HEK293 (cell line): ENCODE measurements at regions not wholly inside any gene's neighbourhood (a gene's known extent, or its start where the extent isn't known, plus 50 kb on each side); places are given as distances from the start of the nearest gene placed in this dataset.

Experiments used
- CTCF ChIA-PET: fragments of 350-600 bp; formaldehyde crosslinking; extraction: SDS; loops from one replicate; lab custom pipeline; 2021; ENCODE audit warnings: antibody characterized with exemption; lab: Yijun Ruan, JAX
- POLR2A ChIA-PET: fragments of 300-600 bp; formaldehyde crosslinking; extraction: SDS; loops from one replicate; lab custom pipeline; 2020; ENCODE audit warnings: antibody characterized with exemption, inconsistent platforms; lab: Yijun Ruan, JAX
- H3K27ac ChIP-seq: fragments of 200-500 bp; sonication (Bioruptor generic); 2 replicates; pipeline ENCODE4 v1.5.1; 2014; ENCODE audit warnings: low read depth, low read length, control low read depth, inconsistent platforms; ENCODE audit errors: extremely low read depth
- H3K36me3 ChIP-seq, 2 experiments: fragments of 200-500 bp in 1 of 2; sonication (Bioruptor generic) in 1 of 2; 1 replicate in 1 of 2; 2 replicates in 1 of 2; pipeline ENCODE4 v1.5.1; 2014 to 2017; ENCODE audit warnings: inconsistent platforms in 2 of 2, low read length in 2 of 2; ENCODE audit not compliant: control insufficient read depth in 2 of 2, insufficient read depth in 1 of 2
- H3K4me1 ChIP-seq: fragments of 200-500 bp; sonication (Bioruptor generic); 2 replicates; pipeline ENCODE4 v1.5.1; 2014; ENCODE audit warnings: mild to moderate bottlenecking, low read length, inconsistent platforms; ENCODE audit not compliant: control insufficient read depth, insufficient read depth
- H3K4me3 ChIP-seq: 2 replicates; pipeline ENCODE4 v1.5.1; 2011; ENCODE audit warnings: low read depth, mild to moderate bottlenecking, control low read depth, low read length, moderate library complexity
- H3K9me3 ChIP-seq: fragments of 200-500 bp; sonication (Bioruptor generic); 2 replicates; pipeline ENCODE4 v1.5.1; 2014; ENCODE audit warnings: low read depth, low read length, inconsistent platforms; ENCODE audit not compliant: control insufficient read depth, insufficient read depth
- BCL11B ChIP-seq: fragments of 450-650 bp; formaldehyde crosslinking; IDR thresholded peaks from 2 replicates; pipeline ENCODE4 v1.5.1; 2016; ENCODE audit warnings: low read depth, missing biosample characterization, missing genetic modification characterization
- GLI4 ChIP-seq: fragments of 450-650 bp; formaldehyde crosslinking; IDR thresholded peaks from 2 replicates; pipeline ENCODE4 v1.5.1; 2016; ENCODE audit warnings: missing biosample characterization, missing genetic modification characterization
- HIC1 ChIP-seq: fragments of 450-650 bp; formaldehyde crosslinking; IDR thresholded peaks from 2 replicates; pipeline ENCODE4 v1.5.1; 2016; ENCODE audit warnings: missing biosample characterization, missing genetic modification characterization
- INSM2 ChIP-seq: fragments of 450-650 bp; formaldehyde crosslinking; IDR thresholded peaks from 2 replicates; pipeline ENCODE4 v1.5.1; 2016; ENCODE audit warnings: missing biosample characterization, missing genetic modification characterization
- KLF10 ChIP-seq: fragments of 450-650 bp; IDR thresholded peaks from 2 replicates; pipeline ENCODE4 v1.5.1; 2018; ENCODE audit warnings: missing biosample characterization, mild to moderate bottlenecking, missing genetic modification characterization
- KLF8 ChIP-seq: fragments of 450-650 bp; formaldehyde crosslinking; IDR thresholded peaks from 2 replicates; pipeline ENCODE4 v1.5.1; 2016; ENCODE audit warnings: missing biosample characterization, missing genetic modification characterization
- PRDM1 ChIP-seq: fragments of 450-650 bp; formaldehyde crosslinking; IDR thresholded peaks from 2 replicates; pipeline ENCODE4; 2016; ENCODE audit warnings: missing biosample characterization, missing genetic modification characterization
- PRDM6 ChIP-seq: fragments of 450-650 bp; formaldehyde crosslinking; IDR thresholded peaks from 2 replicates; pipeline ENCODE4 v1.5.1; 2017; ENCODE audit warnings: missing biosample characterization, missing genetic modification characterization
- REST ChIP-seq: fragments of 450-650 bp; formaldehyde crosslinking; IDR thresholded peaks from 2 replicates; pipeline ENCODE4 v1.5.1; 2016; ENCODE audit warnings: missing biosample characterization, missing genetic modification characterization
- ZBTB10 ChIP-seq: fragments of 450-650 bp; formaldehyde crosslinking; IDR thresholded peaks from 2 replicates; pipeline ENCODE4 v1.5.1; 2016; ENCODE audit warnings: missing biosample characterization, missing genetic modification characterization
- ZBTB20 ChIP-seq: fragments of 450-650 bp; formaldehyde crosslinking; IDR thresholded peaks from 2 replicates; pipeline ENCODE4 v1.5.1; 2016; ENCODE audit warnings: missing biosample characterization, missing genetic modification characterization
- ZBTB6 ChIP-seq: fragments of 450-650 bp; formaldehyde crosslinking; IDR thresholded peaks from 2 replicates; pipeline ENCODE4 v1.5.1; 2017; ENCODE audit warnings: missing biosample characterization, missing genetic modification characterization
- ZIC2 ChIP-seq: fragments of 450-650 bp; formaldehyde crosslinking; IDR thresholded peaks from 2 replicates; pipeline ENCODE4 v1.5.1; 2016; ENCODE audit warnings: missing biosample characterization, missing genetic modification characterization
- ZNF292 ChIP-seq: fragments of 450-650 bp; formaldehyde crosslinking; IDR thresholded peaks from 2 replicates; pipeline ENCODE4 v1.5.1; 2016; ENCODE audit warnings: low read depth, missing biosample characterization, missing genetic modification characterization, borderline replicate concordance
- ZNF324 ChIP-seq: fragments of 450-650 bp; formaldehyde crosslinking; IDR thresholded peaks from 2 replicates; pipeline ENCODE4 v1.5.1; 2016; ENCODE audit warnings: missing biosample characterization, missing genetic modification characterization
- ZNF394 ChIP-seq: fragments of 450-650 bp; formaldehyde crosslinking; IDR thresholded peaks from 2 replicates; pipeline ENCODE4 v1.5.1; 2016; ENCODE audit warnings: missing biosample characterization, missing genetic modification characterization, mild to moderate bottlenecking, moderate library complexity, borderline replicate concordance
- ZNF791 ChIP-seq: fragments of 450-650 bp; formaldehyde crosslinking; IDR thresholded peaks from 2 replicates; pipeline ENCODE4 v1.5.1; 2016; ENCODE audit warnings: missing biosample characterization, missing genetic modification characterization
- ZNF837 ChIP-seq: fragments of 450-650 bp; formaldehyde crosslinking; IDR thresholded peaks from 2 replicates; pipeline ENCODE4 v1.5.1; 2016; ENCODE audit warnings: missing biosample characterization, missing genetic modification characterization

- ChIA-PET POLR2A (no interaction called here), CTCF (no interaction called here)
- TF ChIP-seq HIC1 (tag by site-specific recombination): no peak
- TF ChIP-seq ZNF394 (tag by site-specific recombination): no peak
- TF ChIP-seq ZNF324 (tag by site-specific recombination): no peak
- no peak for TF ChIP-seq KLF8 (tag by site-specific recombination)
- no peak for TF ChIP-seq GLI4
- no peak for TF ChIP-seq KLF10 (tag by site-specific recombination)
- TF ChIP-seq PRDM1 (tag by site-specific recombination): no peak
- no peak for TF ChIP-seq PRDM6
- TF ChIP-seq BCL11B (tag by site-specific recombination): no peak
- H3K9me3 ChIP-seq: no peaks in the 10 kb centered on the region
- no peak overlapping the region for H3K4me3 ChIP-seq
- H3K27ac ChIP-seq: no peak overlapping the region
- H3K36me3 ChIP-seq: no peaks in the 10 kb centered on the region
- no peaks in the 10 kb centered on the region for H3K4me1 ChIP-seq
Observed at GRCh38 chr1:79193211-79194079, 186.9 kb upstream of the ADGRL4 start.

- Histone ChIP-seq H3K4me1 (no peaks in the 10 kb centered on the region), H3K27ac (no peak overlapping the region), H3K9me3 (no peaks in the 10 kb centered on the region), H3K4me3 (no peak overlapping the region), H3K36me3 (no peaks in the 10 kb centered on the region)
- POLR2A ChIA-PET: no interaction called here
- CTCF ChIA-PET: no interaction called here
- TF ChIP-seq ZNF791 (tag by site-specific recombination) (no peak), ZBTB10 (tag by site-specific recombination) (no peak), ZNF837 (tag by site-specific recombination) (no peak), ZBTB6 (tag by site-specific recombination) (no peak), REST (tag by site-specific recombination) (no peak), ZIC2 (tag by site-specific recombination) (no peak), ZBTB20 (tag by site-specific recombination) (no peak), ZNF292 (tag by site-specific recombination) (no peak), INSM2 (no peak), HIC1 (tag by site-specific recombination) (no peak)
Observed at GRCh38 chr1:79190074-79190473, 183.5 kb upstream of the ADGRL4 start.
